ENCODE measurements at regions not wholly inside any gene's neighbourhood (a gene's known extent, or its start where the extent isn't known, plus 50 kb on each side); places are given as distances from the start of the nearest gene placed in this dataset.

DNA sequence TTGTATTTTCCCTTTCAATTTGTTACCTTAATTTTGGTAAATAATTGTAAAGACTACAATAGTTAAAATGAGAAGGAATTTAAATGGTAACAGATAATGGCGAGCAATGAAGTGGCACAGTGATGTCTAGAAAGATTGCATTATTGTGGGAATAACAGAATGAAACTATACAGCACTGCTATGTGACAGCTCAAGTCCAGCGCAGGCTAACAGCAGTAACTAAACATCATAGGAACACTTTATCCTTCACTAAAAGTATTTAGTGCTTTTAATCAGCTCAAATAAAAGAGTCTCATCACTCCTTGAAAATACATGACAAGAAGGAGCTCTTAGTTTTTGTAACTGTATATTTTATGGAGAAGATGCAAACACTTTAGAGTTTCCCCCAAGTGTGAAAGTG lies 190.8 kb downstream of the TENT5A start:
- TF ChIP-seq ZZZ3 (IDR thresholded peaks at IDR 0.05; ENCODE audit: control insufficient read depth, insufficient read length, low read depth) (no peak), ATF3 (IDR thresholded peaks at IDR 0.05; ENCODE audit: borderline replicate concordance, extremely low read depth, low read depth, low read length) (no peak), ZSCAN29 (IDR thresholded peaks at IDR 0.05) (no peak), USF1 (IDR thresholded peaks at IDR 0.05; ENCODE audit: borderline replicate concordance, extremely low read length, insufficient read depth, low read depth, low read length) (no peak), IRF3 (IDR thresholded peaks at IDR 0.05) (no peak), PKNOX1 (IDR thresholded peaks at IDR 0.05) (no peak)
- TF ChIP-seq, protein P1, sequence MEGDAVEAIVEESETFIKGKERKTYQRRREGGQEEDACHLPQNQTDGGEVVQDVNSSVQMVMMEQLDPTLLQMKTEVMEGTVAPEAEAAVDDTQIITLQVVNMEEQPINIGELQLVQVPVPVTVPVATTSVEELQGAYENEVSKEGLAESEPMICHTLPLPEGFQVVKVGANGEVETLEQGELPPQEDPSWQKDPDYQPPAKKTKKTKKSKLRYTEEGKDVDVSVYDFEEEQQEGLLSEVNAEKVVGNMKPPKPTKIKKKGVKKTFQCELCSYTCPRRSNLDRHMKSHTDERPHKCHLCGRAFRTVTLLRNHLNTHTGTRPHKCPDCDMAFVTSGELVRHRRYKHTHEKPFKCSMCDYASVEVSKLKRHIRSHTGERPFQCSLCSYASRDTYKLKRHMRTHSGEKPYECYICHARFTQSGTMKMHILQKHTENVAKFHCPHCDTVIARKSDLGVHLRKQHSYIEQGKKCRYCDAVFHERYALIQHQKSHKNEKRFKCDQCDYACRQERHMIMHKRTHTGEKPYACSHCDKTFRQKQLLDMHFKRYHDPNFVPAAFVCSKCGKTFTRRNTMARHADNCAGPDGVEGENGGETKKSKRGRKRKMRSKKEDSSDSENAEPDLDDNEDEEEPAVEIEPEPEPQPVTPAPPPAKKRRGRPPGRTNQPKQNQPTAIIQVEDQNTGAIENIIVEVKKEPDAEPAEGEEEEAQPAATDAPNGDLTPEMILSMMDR (IDR thresholded peaks at IDR 0.05 in 2 of 3, conservative IDR thresholded peaks at IDR 0.05 in 1 of 3; ENCODE audit: control insufficient read depth in 2 of 3, extremely low read depth in 1 of 3, insufficient read depth in 1 of 3, low read depth in 3 of 3, low read length in 3 of 3), result no peak
- TF ChIP-seq, protein P2, sequence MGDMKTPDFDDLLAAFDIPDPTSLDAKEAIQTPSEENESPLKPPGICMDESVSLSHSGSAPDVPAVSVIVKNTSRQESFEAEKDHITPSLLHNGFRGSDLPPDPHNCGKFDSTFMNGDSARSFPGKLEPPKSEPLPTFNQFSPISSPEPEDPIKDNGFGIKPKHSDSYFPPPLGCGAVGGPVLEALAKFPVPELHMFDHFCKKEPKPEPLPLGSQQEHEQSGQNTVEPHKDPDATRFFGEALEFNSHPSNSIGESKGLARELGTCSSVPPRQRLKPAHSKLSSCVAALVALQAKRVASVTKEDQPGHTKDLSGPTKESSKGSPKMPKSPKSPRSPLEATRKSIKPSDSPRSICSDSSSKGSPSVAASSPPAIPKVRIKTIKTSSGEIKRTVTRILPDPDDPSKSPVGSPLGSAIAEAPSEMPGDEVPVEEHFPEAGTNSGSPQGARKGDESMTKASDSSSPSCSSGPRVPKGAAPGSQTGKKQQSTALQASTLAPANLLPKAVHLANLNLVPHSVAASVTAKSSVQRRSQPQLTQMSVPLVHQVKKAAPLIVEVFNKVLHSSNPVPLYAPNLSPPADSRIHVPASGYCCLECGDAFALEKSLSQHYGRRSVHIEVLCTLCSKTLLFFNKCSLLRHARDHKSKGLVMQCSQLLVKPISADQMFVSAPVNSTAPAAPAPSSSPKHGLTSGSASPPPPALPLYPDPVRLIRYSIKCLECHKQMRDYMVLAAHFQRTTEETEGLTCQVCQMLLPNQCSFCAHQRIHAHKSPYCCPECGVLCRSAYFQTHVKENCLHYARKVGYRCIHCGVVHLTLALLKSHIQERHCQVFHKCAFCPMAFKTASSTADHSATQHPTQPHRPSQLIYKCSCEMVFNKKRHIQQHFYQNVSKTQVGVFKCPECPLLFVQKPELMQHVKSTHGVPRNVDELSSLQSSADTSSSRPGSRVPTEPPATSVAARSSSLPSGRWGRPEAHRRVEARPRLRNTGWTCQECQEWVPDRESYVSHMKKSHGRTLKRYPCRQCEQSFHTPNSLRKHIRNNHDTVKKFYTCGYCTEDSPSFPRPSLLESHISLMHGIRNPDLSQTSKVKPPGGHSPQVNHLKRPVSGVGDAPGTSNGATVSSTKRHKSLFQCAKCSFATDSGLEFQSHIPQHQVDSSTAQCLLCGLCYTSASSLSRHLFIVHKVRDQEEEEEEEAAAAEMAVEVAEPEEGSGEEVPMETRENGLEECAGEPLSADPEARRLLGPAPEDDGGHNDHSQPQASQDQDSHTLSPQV (IDR thresholded peaks at IDR 0.05), result no peak
